SU-DHL-6 (cell line): ENCODE measurements at regions not wholly inside any gene's neighbourhood (a gene's known extent, or its start where the extent isn't known, plus 50 kb on each side); places are given as distances from the start of the nearest gene placed in this dataset.

Source experiments
- H2AFZ ChIP-seq: fragments of 200-600 bp; sonication (generic); 2 replicates; pipeline ENCODE4 v1.6.1; 2014; ENCODE audit warnings: low read depth, mild to moderate bottlenecking, moderate library complexity, mixed read lengths, antibody characterized with exemption, low read length; ENCODE audit not compliant: severe bottlenecking
- H3F3A ChIP-seq: fragments of 200-600 bp; shearing (Covaris generic); 2 replicates; pipeline ENCODE4 v1.6.0; 2016; ENCODE audit warnings: antibody characterized with exemption, mild to moderate bottlenecking; ENCODE audit not compliant: insufficient read depth
- H3K27ac ChIP-seq: fragments of 200-600 bp; sonication (generic); 2 replicates; pipeline ENCODE4 v1.5.1; 2016; ENCODE audit warnings: low read depth, mild to moderate bottlenecking, low read length, moderate library complexity, mixed read lengths
- H3K27me3 ChIP-seq: fragments of 200-600 bp; sonication (generic), shearing (Covaris generic); 2 replicates; pipeline ENCODE4 v1.6.0; 2014; ENCODE audit warnings: mild to moderate bottlenecking, low read length
- H3K36me3 ChIP-seq: fragments of 200-600 bp; sonication (generic); 2 replicates; pipeline ENCODE4 v1.6.1; 2014; ENCODE audit warnings: mild to moderate bottlenecking, low read length, mixed read lengths
- H3K4me2 ChIP-seq: fragments of 300-600, 200-600 bp; shearing (Covaris generic), sonication (generic); 2 replicates; pipeline ENCODE4 v1.6.0; 2014; ENCODE audit warnings: low read length, low read depth, mild to moderate bottlenecking; ENCODE audit not compliant: poor library complexity, severe bottlenecking
- H3K4me3 ChIP-seq: fragments of 200-600 bp; sonication (generic); 2 replicates; pipeline ENCODE4 v1.5.1; 2014; ENCODE audit warnings: antibody characterized with exemption, low read length, mild to moderate bottlenecking, mixed read lengths; ENCODE audit not compliant: insufficient read depth, poor library complexity, severe bottlenecking
- H3K79me2 ChIP-seq: fragments of 200-600 bp; sonication (generic); 2 replicates; pipeline ENCODE4 v1.6.1; 2014; ENCODE audit warnings: mild to moderate bottlenecking, low read length, moderate library complexity; ENCODE audit not compliant: insufficient read depth
- H3K9ac ChIP-seq: fragments of 200-600 bp; sonication (generic); 2 replicates; pipeline ENCODE4 v1.7.0; 2014; ENCODE audit warnings: mild to moderate bottlenecking, low read length
- H3K9me2 ChIP-seq: fragments of 200-600 bp; sonication (generic); replicated peaks from 2 replicates; pipeline ENCODE4 v1.6.1; 2014; ENCODE audit warnings: low read length; ENCODE audit not compliant: insufficient read depth
- H3K9me3 ChIP-seq: fragments of 200-600 bp; sonication (generic); 2 replicates; pipeline ENCODE4 v1.6.1; 2014; ENCODE audit warnings: low read length, mixed read lengths; ENCODE audit not compliant: insufficient read depth
- H4K20me1 ChIP-seq: fragments of 200-600 bp; sonication (generic); 2 replicates; pipeline ENCODE4 v1.6.1; 2014; ENCODE audit warnings: low read depth, mild to moderate bottlenecking, antibody characterized with exemption, low read length, moderate library complexity, mixed read lengths
- EZH2phosphoT487 ChIP-seq: fragments of 200-600 bp; sonication (generic), shearing (Covaris generic); conservative IDR thresholded peaks from 2 replicates; pipeline ENCODE4 v1.6.1; 2018; ENCODE audit warnings: mild to moderate bottlenecking, antibody characterized with exemption, low read length, moderate library complexity, mixed read lengths
- TF ChIP-seq, protein P1 (sequence below): fragments of 200-600 bp; sonication (generic); IDR thresholded peaks from one replicate; pipeline ENCODE4 v1.5.1; 2017; ENCODE audit warnings: antibody characterized with exemption, mild to moderate bottlenecking, low read length, moderate library complexity; ENCODE audit not compliant: insufficient read depth, poor library complexity, severe bottlenecking

DNA sequence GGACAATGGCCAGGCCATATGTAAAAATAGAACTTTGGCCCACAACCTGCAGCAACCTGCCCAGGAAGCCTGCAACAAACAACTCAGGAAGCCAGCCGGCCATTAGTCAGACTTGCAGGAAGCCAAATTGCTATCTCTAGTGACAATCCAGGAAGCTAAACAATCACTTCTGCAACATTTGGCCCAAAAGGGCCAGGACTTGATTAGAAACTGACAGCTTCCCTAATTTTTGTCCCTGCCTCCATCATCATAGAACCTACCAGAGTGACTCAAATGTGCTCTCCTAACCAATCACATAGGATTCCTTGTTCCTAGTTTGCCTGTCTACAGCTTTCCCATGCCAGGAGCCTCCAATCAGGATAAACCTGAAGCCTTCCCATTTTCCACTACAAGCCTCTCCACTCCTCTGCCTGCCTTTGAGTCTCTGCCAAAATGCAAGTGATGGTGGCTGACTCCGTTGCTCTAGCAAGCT, 639.3 kb downstream of the PTPRU start:
- H3K27ac ChIP-seq, result no peak overlapping the region
- H2AFZ ChIP-seq, result no peak overlapping the region
- H3K4me2 ChIP-seq, result no peak overlapping the region

DNA sequence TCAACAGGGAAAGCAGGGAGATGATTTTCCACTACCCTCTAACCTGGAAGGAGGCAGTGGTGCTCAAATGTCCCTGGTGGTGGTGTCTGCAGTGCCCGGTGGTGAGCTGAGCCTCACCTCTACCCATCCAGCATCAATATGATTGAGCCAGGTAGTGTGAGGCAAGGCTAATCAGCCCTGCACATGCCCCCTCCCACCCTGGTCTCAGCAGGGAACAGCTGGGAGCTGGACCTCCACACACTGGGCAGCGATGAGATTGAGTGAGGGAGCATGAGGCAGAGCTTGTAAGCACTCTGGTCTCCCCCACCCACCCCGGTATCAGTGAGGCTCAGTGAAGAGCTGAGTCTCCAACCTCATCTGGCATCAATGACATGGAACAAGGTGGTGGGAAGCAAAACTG, 634.3 kb downstream of the PTPRU start:
- Histone ChIP-seq H3F3A (no peaks in the 10 kb centered on the region), H3K79me2 (no peaks in the 10 kb centered on the region), H3K27ac (no peak overlapping the region), H4K20me1 (no peaks in the 10 kb centered on the region), H3K9me2 (no peaks in the 10 kb centered on the region), H3K9me3 (no peaks in the 10 kb centered on the region), H3K27me3 (no peaks in the 10 kb centered on the region), H2AFZ (no peak overlapping the region), H3K4me3 (no peak overlapping the region), H3K9ac (no peak overlapping the region), H3K36me3 (no peaks in the 10 kb centered on the region), H3K4me2 (no peak overlapping the region)
- TF ChIP-seq, protein P1, sequence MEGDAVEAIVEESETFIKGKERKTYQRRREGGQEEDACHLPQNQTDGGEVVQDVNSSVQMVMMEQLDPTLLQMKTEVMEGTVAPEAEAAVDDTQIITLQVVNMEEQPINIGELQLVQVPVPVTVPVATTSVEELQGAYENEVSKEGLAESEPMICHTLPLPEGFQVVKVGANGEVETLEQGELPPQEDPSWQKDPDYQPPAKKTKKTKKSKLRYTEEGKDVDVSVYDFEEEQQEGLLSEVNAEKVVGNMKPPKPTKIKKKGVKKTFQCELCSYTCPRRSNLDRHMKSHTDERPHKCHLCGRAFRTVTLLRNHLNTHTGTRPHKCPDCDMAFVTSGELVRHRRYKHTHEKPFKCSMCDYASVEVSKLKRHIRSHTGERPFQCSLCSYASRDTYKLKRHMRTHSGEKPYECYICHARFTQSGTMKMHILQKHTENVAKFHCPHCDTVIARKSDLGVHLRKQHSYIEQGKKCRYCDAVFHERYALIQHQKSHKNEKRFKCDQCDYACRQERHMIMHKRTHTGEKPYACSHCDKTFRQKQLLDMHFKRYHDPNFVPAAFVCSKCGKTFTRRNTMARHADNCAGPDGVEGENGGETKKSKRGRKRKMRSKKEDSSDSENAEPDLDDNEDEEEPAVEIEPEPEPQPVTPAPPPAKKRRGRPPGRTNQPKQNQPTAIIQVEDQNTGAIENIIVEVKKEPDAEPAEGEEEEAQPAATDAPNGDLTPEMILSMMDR, result no peak
- TF ChIP-seq EZH2phosphoT487, result no peak

More for the DNA sequence above, 639.3 kb downstream of the PTPRU start:
- H3K9me2 ChIP-seq, result no peaks in the 10 kb centered on the region
- H4K20me1 ChIP-seq, result no peaks in the 10 kb centered on the region
- no peak overlapping the region for H3K4me3 ChIP-seq
- no peaks in the 10 kb centered on the region for H3F3A ChIP-seq
- no peaks in the 10 kb centered on the region for H3K27me3 ChIP-seq
- no peaks in the 10 kb centered on the region for H3K79me2 ChIP-seq
- no peaks in the 10 kb centered on the region for H3K36me3 ChIP-seq
- no peak for TF ChIP-seq EZH2phosphoT487
- TF ChIP-seq, protein P1, result no peak
- H3K9ac ChIP-seq, result no peak overlapping the region
- H3K9me3 ChIP-seq, result no peaks in the 10 kb centered on the region

DNA sequence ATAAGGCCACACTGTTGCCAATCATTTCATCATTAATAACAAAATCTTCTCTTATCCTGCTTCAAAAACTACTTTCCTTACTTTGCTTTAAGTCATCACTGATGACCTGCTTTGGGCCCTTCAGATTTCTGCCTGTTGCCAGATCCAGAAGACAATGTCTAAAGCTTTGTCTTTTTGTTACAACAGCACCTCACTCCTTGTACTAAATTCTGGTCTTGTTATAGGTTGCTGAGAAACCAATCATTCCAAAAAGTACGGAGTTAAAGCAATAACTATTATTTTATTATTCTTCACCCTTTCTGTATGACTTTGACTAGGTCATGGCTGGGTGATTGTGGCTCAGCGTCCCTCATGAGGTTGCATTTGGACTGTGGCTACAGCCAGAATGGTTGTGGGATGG, 633.5 kb downstream of the PTPRU start:
- H3K36me3 ChIP-seq, result no peaks in the 10 kb centered on the region
- TF ChIP-seq, protein P1, result no peak
- no peak for TF ChIP-seq EZH2phosphoT487
- no peaks in the 10 kb centered on the region for H3K79me2 ChIP-seq
- no peaks in the 10 kb centered on the region for H3K9me3 ChIP-seq
- no peaks in the 10 kb centered on the region for H3K27me3 ChIP-seq
- no peak overlapping the region for H3K4me2 ChIP-seq
- H3K9ac ChIP-seq, result no peak overlapping the region
- no peak overlapping the region for H3K4me3 ChIP-seq
- no peak overlapping the region for H2AFZ ChIP-seq
- no peak overlapping the region for H3K27ac ChIP-seq
- H3K9me2 ChIP-seq, result no peaks in the 10 kb centered on the region
- H4K20me1 ChIP-seq, result no peaks in the 10 kb centered on the region
- H3F3A ChIP-seq, result no peaks in the 10 kb centered on the region
